Suprapubic skin (tissue), 4 donors: ENCODE measurements at regions not wholly inside any gene's neighbourhood (a gene's known extent, or its start where the extent isn't known, plus 50 kb on each side); places are given as distances from the start of the nearest gene placed in this dataset.

Experiments used
- DNase-seq, 2 donors: peaks; one replicate each; pipeline ENCODE4 v3.0.0-alpha.2; 2019; ENCODE audit warnings: low spot score in 2 of 2
- H3K27ac ChIP-seq: fragments of 200-600 bp; sonication (generic); one replicate; pipeline ENCODE4 v1.5.1; 2019
- H3K27me3 ChIP-seq: fragments of 200-600 bp; sonication (generic); one replicate; pipeline ENCODE4 v1.5.1; 2019
- H3K36me3 ChIP-seq: fragments of 200-600 bp; sonication (generic); one replicate; pipeline ENCODE4 v1.5.1; 2019
- H3K4me1 ChIP-seq: fragments of 200-600 bp; sonication (generic); one replicate; pipeline ENCODE4 v1.5.1; 2019
- H3K4me3 ChIP-seq: fragments of 200-600 bp; sonication (generic); one replicate; pipeline ENCODE4 v1.5.1; 2019; ENCODE audit warnings: mild to moderate bottlenecking
- H3K9me3 ChIP-seq: fragments of 200-600 bp; sonication (generic); one replicate; pipeline ENCODE4 v1.5.1; 2019
- CTCF ChIP-seq, 2 donors: fragments of 200-600 bp in 1 of 2; fragments of 450-650 bp in 1 of 2; sonication (generic) in 1 of 2; IDR thresholded peaks; one replicate each; pipeline ENCODE4 v1.5.1; 2016 to 2019; ENCODE audit warnings: antibody characterized with exemption in 2 of 2, mild to moderate bottlenecking in 1 of 2, moderate library complexity in 1 of 2
- EP300 ChIP-seq: sonication (generic); formaldehyde crosslinking; IDR thresholded peaks from one replicate; pipeline ENCODE4 v1.6.1; 2017; ENCODE audit warnings: antibody characterized with exemption
- POLR2A ChIP-seq, 2 donors: fragments of 450-650 bp; IDR thresholded peaks; one replicate each; pipeline ENCODE4 v1.6.1; 2017; ENCODE audit warnings: antibody characterized with exemption in 2 of 2, mild to moderate bottlenecking in 2 of 2, moderate library complexity in 2 of 2
- POLR2AphosphoS5 ChIP-seq, 3 donors: sonication (generic); formaldehyde crosslinking; IDR thresholded peaks; one replicate each; pipeline ENCODE4 v1.6.1; 2017; ENCODE audit warnings: antibody characterized with exemption in 3 of 3
- WGBS: methylation state at CpG from one replicate; pipeline ENCODE4 v1.1.5; 2018; 5-methylcytosine and 5-hydroxymethylcytosine counted together

- Histone ChIP-seq H3K36me3 (no peaks in the 10 kb centered on the region), H3K4me3 (no peak overlapping the region), H3K27ac (no peak overlapping the region), H3K27me3 (peaks cover 4% of the 10 kb centered on the region), H3K4me1 (no peaks in the 10 kb centered on the region), H3K9me3 (no peaks in the 10 kb centered on the region)
- no peak for DNase-seq
- WGBS = 70% methylated on average over 4 of the region's 4 CpGs
- TF ChIP-seq POLR2A (IDR thresholded peaks at IDR 0.05) = no peak
- TF ChIP-seq POLR2AphosphoS5 (IDR thresholded peaks at IDR 0.05) = no peak
- TF ChIP-seq EP300 = no peak
- TF ChIP-seq CTCF (IDR thresholded peaks at IDR 0.05) = no peak
Measured at GRCh38 chr2:206218796-206219499, 55.5 kb upstream of the ZDBF2 start.

- Histone ChIP-seq H3K27ac (no peak overlapping the region), H3K27me3 (peaks cover 4% of the 10 kb centered on the region), H3K9me3 (no peaks in the 10 kb centered on the region), H3K4me3 (no peak overlapping the region), H3K36me3 (no peaks in the 10 kb centered on the region), H3K4me1 (no peaks in the 10 kb centered on the region)
- 48% methylated on average over 3 of the region's 3 CpGs for WGBS
- no peak for DNase-seq
- no peak for TF ChIP-seq CTCF (IDR thresholded peaks at IDR 0.05)
- TF ChIP-seq POLR2AphosphoS5 (IDR thresholded peaks at IDR 0.05) = no peak
- no peak for TF ChIP-seq EP300
- no peak for TF ChIP-seq POLR2A (IDR thresholded peaks at IDR 0.05)
Measured at GRCh38 chr2:206219957-206220356, 54.5 kb upstream of the ZDBF2 start.

- Histone ChIP-seq H3K36me3 (no peaks in the 10 kb centered on the region), H3K27ac (no peak overlapping the region), H3K27me3 (peaks cover 4% of the 10 kb centered on the region), H3K4me1 (no peaks in the 10 kb centered on the region), H3K9me3 (no peaks in the 10 kb centered on the region), H3K4me3 (no peak overlapping the region)
- 91% methylated on average over 3 of the region's 3 CpGs for WGBS
- no peak for TF ChIP-seq POLR2A (IDR thresholded peaks at IDR 0.05)
- TF ChIP-seq CTCF (IDR thresholded peaks at IDR 0.05) = no peak
- no peak for TF ChIP-seq EP300
- no peak for TF ChIP-seq POLR2AphosphoS5 (IDR thresholded peaks at IDR 0.05)
- DNase-seq = no peak
Measured at GRCh38 chr2:206220997-206221396, 53.5 kb upstream of the ZDBF2 start.
